NCI-H510A treated with DMSO at 0.1 percent for 48 hours (cell line): ENCODE measurements at regions not wholly inside any gene's neighbourhood (a gene's known extent, or its start where the extent isn't known, plus 50 kb on each side); places are given as distances from the start of the nearest gene placed in this dataset.

ENCODE experiments used
- DNase-seq: peaks from one replicate; lab custom pipeline; 2025; lab: John Stamatoyannopoulos, UW

GRCh38 chr6:165910184-165910966 is 247.3 kb upstream of the PDE10A start:
- DNase-seq: no peak

- DNase-seq: no peak
These were observed 243.7 kb upstream of the PDE10A start for GRCh38 chr6:165906736-165907135.

- DNase-seq: no peak
These were observed 242.7 kb upstream of the PDE10A start for GRCh38 chr6:165905744-165906143.

GRCh38 chr6:165900970-165901369 is 237.9 kb upstream of the PDE10A start:
- no peak for DNase-seq

GRCh38 chr6:165899611-165900010 is 236.6 kb upstream of the PDE10A start:
- DNase-seq: no peak

GRCh38 chr6:165895421-165896165 is 232.6 kb upstream of the PDE10A start:
- DNase-seq: no peak

- no peak for DNase-seq
These were observed 231.3 kb upstream of the PDE10A start for GRCh38 chr6:165894171-165894825.

GRCh38 chr6:165893431-165893830 is 230.4 kb upstream of the PDE10A start:
- no peak for DNase-seq

GRCh38 chr6:165891320-165891719 is 228.3 kb upstream of the PDE10A start:
- DNase-seq: no peak

- no peak for DNase-seq
These were observed 227.3 kb upstream of the PDE10A start for GRCh38 chr6:165890404-165890735.

GRCh38 chr6:165889636-165890403 is 226.8 kb upstream of the PDE10A start:
- DNase-seq: peak; percentile 25

- no peak for DNase-seq
These were observed 223.1 kb upstream of the PDE10A start for GRCh38 chr6:165886169-165886568.

GRCh38 chr6:165884813-165885765 is 222.0 kb upstream of the PDE10A start:
- DNase-seq: peak; percentile 34

GRCh38 chr6:165883851-165884640 is 221.0 kb upstream of the PDE10A start:
- no peak for DNase-seq

GRCh38 chr6:165881806-165882205 is 218.8 kb upstream of the PDE10A start:
- no peak for DNase-seq

GRCh38 chr6:165880686-165881085 is 217.6 kb upstream of the PDE10A start:
- no peak for DNase-seq

GRCh38 chr6:165877773-165878172 is 214.7 kb upstream of the PDE10A start:
- no peak for DNase-seq

- no peak for DNase-seq
These were observed 214.2 kb upstream of the PDE10A start for GRCh38 chr6:165877192-165877591.

GRCh38 chr6:165876588-165876987 is 213.5 kb upstream of the PDE10A start:
- no peak for DNase-seq

- no peak for DNase-seq
These were observed 212.9 kb upstream of the PDE10A start for GRCh38 chr6:165875946-165876345.
